Esophagus (tissue), 2 donors: ENCODE measurements at regions not wholly inside any gene's neighbourhood (a gene's known extent, or its start where the extent isn't known, plus 50 kb on each side); places are given as distances from the start of the nearest gene placed in this dataset.

Source experiments
- H3K27ac ChIP-seq, 2 donors: one replicate each; pipeline ENCODE4 v1.5.1; 2013; ENCODE audit warnings: low read depth in 2 of 2, mild to moderate bottlenecking in 2 of 2, inconsistent platforms in 1 of 2, low read length in 1 of 2, moderate library complexity in 1 of 2
- H3K27me3 ChIP-seq, 2 donors: one replicate each; pipeline ENCODE4 v1.6.1; 2013; ENCODE audit warnings: low read length in 2 of 2, control low read depth in 1 of 2, mild to moderate bottlenecking in 1 of 2; ENCODE audit not compliant: insufficient read depth in 2 of 2, control insufficient read depth in 1 of 2
- H3K36me3 ChIP-seq, 2 donors: one replicate each; pipeline ENCODE4 v1.6.1; 2013; ENCODE audit warnings: low read length in 1 of 2; ENCODE audit not compliant: control insufficient read depth in 2 of 2, insufficient read depth in 2 of 2
- H3K4me1 ChIP-seq, 2 donors: one replicate each; pipeline ENCODE4 v1.6.1; 2013; ENCODE audit warnings: low read length in 1 of 2; ENCODE audit not compliant: control insufficient read depth in 2 of 2, insufficient read depth in 2 of 2
- H3K4me3 ChIP-seq, 2 donors: one replicate each; pipeline ENCODE4 v1.5.1; 2013; ENCODE audit warnings: low read length in 2 of 2, mild to moderate bottlenecking in 2 of 2, low read depth in 1 of 2, moderate library complexity in 1 of 2
- H3K9me3 ChIP-seq, 2 donors: one replicate each; pipeline ENCODE4 v1.6.1; 2013; ENCODE audit warnings: mild to moderate bottlenecking in 2 of 2, low read depth in 1 of 2, low read length in 1 of 2, moderate library complexity in 1 of 2; ENCODE audit not compliant: control insufficient read depth in 2 of 2, insufficient read depth in 1 of 2
- WGBS, 2 donors: extraction: QIAGEN DNeasy Blood & Tissue Kit; methylation state at CpG; one replicate each; pipeline ENCODE4 v1.1.7; 2013; 5-methylcytosine and 5-hydroxymethylcytosine counted together
- donor health status: healthy with polysubstance abuse.
- donor health status: Bipolar disorder and iron deficiency.

DNA sequence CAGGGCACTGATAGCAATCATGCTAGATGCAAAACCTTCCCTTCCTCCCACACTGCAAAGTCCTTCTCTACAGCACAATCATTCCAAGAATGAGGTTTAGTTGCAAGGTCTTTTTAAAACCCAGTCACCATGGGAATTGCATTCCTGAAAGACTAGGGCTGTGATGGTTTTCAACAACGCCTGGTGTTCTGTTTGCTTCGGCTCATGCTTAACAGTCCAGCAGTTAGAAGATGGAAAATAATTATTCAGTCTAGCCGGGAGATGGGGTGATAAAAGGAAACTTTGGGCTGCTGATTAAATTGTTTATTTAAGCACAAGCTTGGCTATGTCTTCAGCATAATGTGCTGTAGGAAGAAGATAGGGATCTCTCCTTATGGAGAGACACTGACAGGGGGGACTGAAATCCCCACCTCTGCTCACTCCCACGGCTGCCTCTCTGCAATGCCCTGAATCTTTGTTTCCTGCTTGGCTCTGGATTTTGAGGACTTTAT is 211.4 kb downstream of the MID1IP1 start:
- Histone ChIP-seq H3K4me3 (no peak overlapping the region), H3K27ac (no peak overlapping the region), H3K36me3 (no peaks in the 10 kb centered on the region), H3K27me3 (peaks cover 0 to 3% of the 10 kb centered on the region in 2 donors), H3K4me1 (peaks cover 0 to 2% of the 10 kb centered on the region in 2 donors), H3K9me3 (no peaks in the 10 kb centered on the region)
- WGBS, 2 donors: 58 to 59% methylated on average over 4 of the region's 4 CpGs

DNA sequence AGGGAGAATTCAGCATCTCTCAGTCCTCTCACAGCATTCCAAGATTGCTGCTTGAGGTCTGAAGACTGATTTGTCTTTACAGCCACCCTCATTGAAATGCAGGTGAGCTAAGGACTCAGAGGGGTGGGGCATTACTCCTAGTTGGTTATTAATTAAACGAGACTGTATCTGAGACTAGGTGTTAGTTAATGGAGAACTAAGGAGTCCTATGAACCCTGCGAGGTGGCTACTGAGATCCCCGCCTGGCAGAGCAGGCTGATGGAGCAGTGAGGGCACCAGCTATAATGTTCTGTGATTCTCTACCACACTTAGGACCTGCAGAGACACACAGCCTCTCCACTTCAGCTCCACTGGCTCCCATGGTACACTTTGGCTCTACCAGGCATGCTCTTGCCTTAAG is 215.3 kb downstream of the MID1IP1 start:
- Histone ChIP-seq H3K9me3 (no peaks in the 10 kb centered on the region), H3K4me3 (no peak overlapping the region), H3K36me3 (no peaks in the 10 kb centered on the region), H3K4me1 (peaks cover 0 to 2% of the 10 kb centered on the region in 2 donors), H3K27me3 (peaks cover 0 to 6% of the 10 kb centered on the region in 2 donors), H3K27ac (no peak overlapping the region)
- WGBS, 2 donors: 63 to 82% methylated on average over 3 of the region's 3 CpGs

DNA sequence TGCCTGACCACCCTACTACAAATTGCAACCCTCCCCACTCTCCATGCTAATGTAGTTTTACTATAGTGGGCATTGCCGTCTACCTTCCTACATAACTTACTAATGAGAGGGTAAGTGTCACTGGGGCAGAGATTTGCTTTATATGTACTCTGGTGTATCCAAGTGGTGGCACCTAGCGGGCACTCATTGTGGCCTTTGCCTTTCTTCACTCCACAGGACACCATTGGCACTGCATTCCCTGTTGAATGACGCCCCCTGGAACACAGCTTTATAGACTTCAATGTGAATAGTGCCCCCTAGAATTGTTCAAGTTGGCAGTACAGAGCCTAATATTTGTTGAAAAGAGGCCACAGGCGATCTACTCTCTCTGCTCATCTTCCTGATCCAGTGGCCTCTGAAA is 215.8 kb downstream of the MID1IP1 start:
- Histone ChIP-seq H3K4me1 (peaks cover 0 to 2% of the 10 kb centered on the region in 2 donors), H3K9me3 (no peaks in the 10 kb centered on the region), H3K27ac (no peak overlapping the region), H3K27me3 (peaks cover 0 to 7% of the 10 kb centered on the region in 2 donors), H3K36me3 (no peaks in the 10 kb centered on the region), H3K4me3 (no peak overlapping the region)
- 71 to 90% methylated on average over 4 of the region's 4 CpGs for WGBS, 2 donors

DNA sequence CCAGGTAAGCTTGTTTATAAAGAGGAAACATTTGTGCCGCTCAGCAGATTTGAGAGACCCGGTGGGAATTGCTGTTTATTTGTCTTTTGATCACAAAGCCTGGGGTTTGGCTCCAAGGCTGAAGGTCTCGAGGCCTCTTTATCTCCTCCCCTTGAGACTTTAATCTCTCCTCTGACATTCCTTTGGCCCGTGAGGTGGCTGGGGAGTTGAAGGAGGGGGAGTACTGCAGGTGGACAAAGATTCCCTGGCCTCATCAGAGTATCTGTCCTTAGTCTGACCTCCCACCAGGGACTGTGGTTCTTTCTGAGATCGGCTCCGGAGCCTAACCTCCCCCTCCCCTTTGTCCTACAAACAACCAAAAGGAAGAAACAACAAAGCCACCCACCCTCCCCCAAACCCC is 216.5 kb downstream of the MID1IP1 start:
- Histone ChIP-seq H3K27ac (no peak overlapping the region), H3K9me3 (no peaks in the 10 kb centered on the region), H3K36me3 (no peaks in the 10 kb centered on the region), H3K27me3 (peaks cover 0 to 7% of the 10 kb centered on the region in 2 donors), H3K4me1 (peaks cover 0 to 2% of the 10 kb centered on the region in 2 donors), H3K4me3 (no peak overlapping the region)
- 50 to 66% methylated on average over 6 of the region's 6 CpGs for WGBS, 2 donors

DNA sequence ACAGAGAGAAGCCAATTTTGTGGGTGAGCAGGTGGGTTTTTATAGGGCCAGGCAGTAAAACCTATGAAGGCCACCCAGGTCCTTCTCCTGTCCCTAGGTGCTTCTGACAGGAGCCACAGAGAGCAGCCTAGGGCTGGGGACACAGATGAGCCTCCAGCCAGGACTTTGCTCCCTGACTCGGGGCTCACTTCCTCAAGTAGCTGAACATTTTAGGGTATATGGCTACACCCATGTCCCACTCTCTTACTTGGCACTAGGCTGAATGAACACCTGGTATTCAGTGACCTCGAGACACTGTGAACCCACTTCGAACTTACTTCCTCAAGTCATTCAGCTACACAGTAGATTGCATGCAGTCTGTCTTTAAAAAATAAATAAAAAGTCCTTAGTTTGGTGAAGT is 217.3 kb downstream of the MID1IP1 start:
- no peaks in the 10 kb centered on the region for H3K9me3 ChIP-seq
- H3K36me3 ChIP-seq: no peaks in the 10 kb centered on the region
- H3K27ac ChIP-seq: no peak overlapping the region
- no peak overlapping the region for H3K4me3 ChIP-seq
- H3K27me3 ChIP-seq: peaks cover 0 to 7% of the 10 kb centered on the region in 2 donors
- 66 to 79% methylated on average over 3 of the region's 3 CpGs for WGBS, 2 donors
- peaks cover 0 to 2% of the 10 kb centered on the region in 2 donors for H3K4me1 ChIP-seq

DNA sequence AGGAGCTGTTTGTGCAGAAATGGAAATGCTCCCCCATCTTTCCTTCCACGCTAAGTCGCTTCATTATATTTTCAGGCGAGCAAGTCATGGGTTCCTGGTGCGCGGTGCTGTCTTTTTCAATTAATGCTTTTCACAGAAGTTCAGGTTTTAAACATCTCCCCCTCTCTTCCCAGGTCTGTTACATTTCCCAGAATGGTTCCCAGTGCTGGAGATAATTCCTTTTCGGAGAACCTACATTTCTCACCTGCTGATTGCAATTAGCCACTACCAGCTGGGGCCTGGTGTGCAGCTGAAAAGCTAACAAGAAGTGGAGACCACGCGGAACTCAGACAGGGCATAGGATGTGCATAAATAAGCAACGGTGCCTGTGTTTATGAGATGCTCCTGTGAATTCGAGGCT is 217.8 kb downstream of the MID1IP1 start:
- Histone ChIP-seq H3K27ac (no peak overlapping the region), H3K27me3 (peaks cover 0 to 7% of the 10 kb centered on the region in 2 donors), H3K4me1 (peaks cover 0 to 2% of the 10 kb centered on the region in 2 donors), H3K36me3 (no peaks in the 10 kb centered on the region), H3K9me3 (no peaks in the 10 kb centered on the region), H3K4me3 (no peak overlapping the region)
- 81 to 89% methylated on average over 10 of the region's 10 CpGs for WGBS, 2 donors

DNA sequence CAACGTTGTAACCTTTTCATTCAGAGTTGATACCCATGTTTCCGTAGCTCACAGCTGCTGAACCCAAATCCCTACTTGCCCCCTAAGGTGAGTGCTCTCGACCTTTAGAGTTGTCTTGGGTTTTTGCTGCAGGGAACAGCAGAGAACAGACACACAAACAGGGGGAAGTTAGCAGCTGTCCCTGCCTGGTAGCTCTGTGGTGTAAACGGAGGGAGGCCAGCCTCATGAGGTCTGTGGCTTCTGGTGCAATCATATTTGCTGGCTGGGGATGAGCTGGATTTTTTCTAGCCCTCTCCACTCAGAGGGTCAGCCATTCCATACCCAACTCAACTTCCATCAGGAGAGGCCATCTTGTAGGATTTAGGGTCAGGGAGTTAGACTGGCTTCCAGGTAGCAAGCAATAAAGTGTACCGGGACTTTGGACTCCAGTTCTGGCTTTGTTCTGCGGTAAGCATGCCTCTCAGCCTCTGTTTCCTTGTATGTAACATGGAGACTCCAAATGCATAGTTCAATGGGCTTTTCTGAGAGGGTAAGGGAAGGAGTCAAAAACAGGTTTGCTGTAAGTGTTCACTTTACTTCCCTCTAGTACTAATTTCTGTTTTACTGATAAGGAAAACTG is 218.9 kb downstream of the MID1IP1 start:
- H3K4me1 ChIP-seq: peaks cover 0 to 2% of the 10 kb centered on the region in 2 donors
- H3K27me3 ChIP-seq: peaks cover 0 to 7% of the 10 kb centered on the region in 2 donors
- no peaks in the 10 kb centered on the region for H3K36me3 ChIP-seq
- H3K4me3 ChIP-seq: no peak overlapping the region
- H3K27ac ChIP-seq: no peak overlapping the region
- 73 to 89% methylated on average over 6 of the region's 6 CpGs for WGBS, 2 donors
- no peaks in the 10 kb centered on the region for H3K9me3 ChIP-seq

DNA sequence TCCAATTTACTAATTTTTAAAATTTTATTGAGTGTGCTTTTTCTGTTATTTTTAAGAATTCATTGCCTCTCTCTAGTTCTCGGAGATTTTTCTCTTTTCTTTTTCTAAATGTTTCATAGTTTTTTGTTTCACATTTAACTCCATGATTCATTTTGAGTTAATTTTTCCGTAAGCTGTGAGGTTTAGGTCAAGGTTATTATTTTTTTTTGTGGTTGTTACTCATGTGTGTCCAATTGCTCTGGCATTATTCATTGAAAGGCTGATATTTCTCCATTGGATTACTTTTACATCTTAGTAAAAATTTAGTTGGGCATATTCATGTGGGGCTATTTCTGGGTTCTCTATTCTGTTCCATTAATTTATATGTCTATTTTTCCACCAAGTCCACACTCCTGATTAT is 220.8 kb downstream of the MID1IP1 start:
- Histone ChIP-seq H3K4me1 (no peaks in the 10 kb centered on the region), H3K36me3 (no peaks in the 10 kb centered on the region), H3K4me3 (no peak overlapping the region), H3K27me3 (peaks cover 0 to 7% of the 10 kb centered on the region in 2 donors), H3K27ac (no peak overlapping the region), H3K9me3 (no peaks in the 10 kb centered on the region)
- 73 to 85% methylated on average over 2 of the region's 2 CpGs for WGBS, 2 donors

DNA sequence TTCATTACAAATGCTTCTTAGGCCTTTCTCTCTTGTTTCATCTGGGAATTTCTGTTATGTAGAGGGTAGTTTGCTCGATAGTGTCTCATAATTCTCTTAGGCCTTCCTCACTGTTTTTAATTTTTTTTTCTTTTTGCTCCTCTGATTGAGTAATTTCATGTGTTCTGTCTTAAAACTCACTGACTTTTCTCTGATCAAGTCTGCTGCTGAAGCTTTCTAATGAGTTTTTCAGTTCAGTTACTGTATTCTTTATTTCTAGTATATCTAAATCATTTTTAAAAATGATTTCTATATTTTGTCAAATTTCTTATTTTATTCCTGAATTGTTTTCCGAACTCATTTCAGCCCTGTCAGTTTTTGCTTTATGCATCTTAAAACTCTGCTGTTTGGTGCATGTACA is 228.0 kb downstream of the MID1IP1 start:
- Histone ChIP-seq H3K27ac (no peak overlapping the region), H3K27me3 (no peaks in the 10 kb centered on the region), H3K4me3 (no peak overlapping the region), H3K4me1 (no peaks in the 10 kb centered on the region), H3K9me3 (peaks cover 0 to 2% of the 10 kb centered on the region in 2 donors), H3K36me3 (no peaks in the 10 kb centered on the region)
- WGBS, 2 donors: 70 to 88% methylated on average over 2 of the region's 2 CpGs

DNA sequence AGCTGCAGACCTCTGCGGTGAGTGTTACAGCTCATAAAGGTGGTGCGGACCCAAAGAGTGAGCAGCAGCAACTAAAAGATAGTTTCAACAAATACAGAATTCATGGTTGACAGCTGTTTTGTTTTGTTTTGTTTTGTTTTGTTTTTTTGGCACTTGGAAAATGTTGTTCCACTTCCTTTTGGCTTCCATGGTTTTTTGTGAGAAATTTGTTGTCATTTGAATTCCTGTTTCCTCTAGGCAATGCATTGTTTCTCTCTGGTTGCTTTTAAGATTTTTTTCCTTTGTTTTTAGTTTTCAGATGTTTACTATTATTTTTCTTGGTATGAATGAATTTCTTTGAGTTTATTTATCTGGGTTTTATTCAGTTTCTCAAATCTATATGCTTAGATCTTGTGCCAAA is 229.4 kb downstream of the MID1IP1 start:
- no peaks in the 10 kb centered on the region for H3K27me3 ChIP-seq
- WGBS, 2 donors: 96 to 100% methylated on average over 2 of the region's 2 CpGs
- H3K36me3 ChIP-seq: no peaks in the 10 kb centered on the region
- peaks cover 0 to 2% of the 10 kb centered on the region in 2 donors for H3K9me3 ChIP-seq
- no peaks in the 10 kb centered on the region for H3K4me1 ChIP-seq
- H3K4me3 ChIP-seq: no peak overlapping the region
- H3K27ac ChIP-seq: no peak overlapping the region
